Endothelial cell of umbilical vein (primary cell): ENCODE measurements at regions not wholly inside any gene's neighbourhood (a gene's known extent, or its start where the extent isn't known, plus 50 kb on each side); places are given as distances from the start of the nearest gene placed in this dataset.

ENCODE experiments used
- EZH2 ChIP-seq: IDR thresholded peaks from 2 replicates; pipeline ENCODE4 v1.6.1; 2012; ENCODE audit warnings: borderline replicate concordance, low read depth, mild to moderate bottlenecking, moderate library complexity, low read length, inconsistent platforms; ENCODE audit not compliant: severe bottlenecking
- FOS ChIP-seq: IDR thresholded peaks from 2 replicates; pipeline ENCODE4 v1.6.1; 2011; ENCODE audit warnings: mild to moderate bottlenecking, low read length, moderate library complexity, borderline replicate concordance; ENCODE audit not compliant: insufficient read depth
- GATA2 ChIP-seq: IDR thresholded peaks from 2 replicates; pipeline ENCODE4 v1.7.0; 2011; ENCODE audit warnings: low read depth, mild to moderate bottlenecking, moderate library complexity, mixed read lengths, low read length; ENCODE audit not compliant: insufficient read length, insufficient read depth
- JUN ChIP-seq: IDR thresholded peaks from 2 replicates; pipeline ENCODE4 v1.6.1; 2011; ENCODE audit warnings: borderline replicate concordance, low read depth; ENCODE audit not compliant: insufficient read length, insufficient read depth
- MAX ChIP-seq: IDR thresholded peaks from 2 replicates; pipeline ENCODE4 v1.6.1; 2011; ENCODE audit not compliant: insufficient read depth, insufficient read length
- MYC ChIP-seq: IDR thresholded peaks from one replicate; pipeline ENCODE4 v1.6.1; 2011; ENCODE audit warnings: mild to moderate bottlenecking, low read depth, low read length
- POLR2A ChIP-seq: IDR thresholded peaks from 2 replicates; pipeline ENCODE4 v1.6.1; 2012; ENCODE audit warnings: low read depth, mild to moderate bottlenecking, control low read depth, low read length
- POLR2AphosphoS5 ChIP-seq: IDR thresholded peaks from 2 replicates; pipeline ENCODE4 v1.6.1; 2012; ENCODE audit warnings: low read depth, mild to moderate bottlenecking, control low read depth, low read length, moderate library complexity; ENCODE audit not compliant: insufficient read depth
- TF ChIP-seq, protein P1 (sequence below), 2 donors: IDR thresholded peaks; 1 replicate in 1 of 2; 2 replicates in 1 of 2; pipeline ENCODE4 v1.5.1; 2011; ENCODE audit warnings: low read length in 2 of 2, mild to moderate bottlenecking in 2 of 2, moderate library complexity in 2 of 2, control low read depth in 1 of 2, inconsistent platforms in 1 of 2, low read depth in 1 of 2; ENCODE audit not compliant: insufficient read depth in 1 of 2; ENCODE audit errors: extremely low read depth in 1 of 2

- TF ChIP-seq, protein P1, sequence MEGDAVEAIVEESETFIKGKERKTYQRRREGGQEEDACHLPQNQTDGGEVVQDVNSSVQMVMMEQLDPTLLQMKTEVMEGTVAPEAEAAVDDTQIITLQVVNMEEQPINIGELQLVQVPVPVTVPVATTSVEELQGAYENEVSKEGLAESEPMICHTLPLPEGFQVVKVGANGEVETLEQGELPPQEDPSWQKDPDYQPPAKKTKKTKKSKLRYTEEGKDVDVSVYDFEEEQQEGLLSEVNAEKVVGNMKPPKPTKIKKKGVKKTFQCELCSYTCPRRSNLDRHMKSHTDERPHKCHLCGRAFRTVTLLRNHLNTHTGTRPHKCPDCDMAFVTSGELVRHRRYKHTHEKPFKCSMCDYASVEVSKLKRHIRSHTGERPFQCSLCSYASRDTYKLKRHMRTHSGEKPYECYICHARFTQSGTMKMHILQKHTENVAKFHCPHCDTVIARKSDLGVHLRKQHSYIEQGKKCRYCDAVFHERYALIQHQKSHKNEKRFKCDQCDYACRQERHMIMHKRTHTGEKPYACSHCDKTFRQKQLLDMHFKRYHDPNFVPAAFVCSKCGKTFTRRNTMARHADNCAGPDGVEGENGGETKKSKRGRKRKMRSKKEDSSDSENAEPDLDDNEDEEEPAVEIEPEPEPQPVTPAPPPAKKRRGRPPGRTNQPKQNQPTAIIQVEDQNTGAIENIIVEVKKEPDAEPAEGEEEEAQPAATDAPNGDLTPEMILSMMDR (IDR thresholded peaks at IDR 0.05; ENCODE audit: extremely low read depth in 1 of 2, insufficient read depth in 1 of 2, low read depth in 1 of 2, low read length in 2 of 2) = no peak
- TF ChIP-seq POLR2AphosphoS5 = no peak
- no peak for TF ChIP-seq POLR2A
- no peak for TF ChIP-seq EZH2
- TF ChIP-seq JUN = no peak
- no peak for TF ChIP-seq MYC
- no peak for TF ChIP-seq MAX
- TF ChIP-seq FOS = no peak
- TF ChIP-seq GATA2 = no peak
These were observed 176.1 kb downstream of the RMST start for GRCh38 chr12:97638739-97639138.
